GM12878 (cell line): ENCODE measurements at regions not wholly inside any gene's neighbourhood (a gene's known extent, or its start where the extent isn't known, plus 50 kb on each side); places are given as distances from the start of the nearest gene placed in this dataset.

Source experiments
- CHD2 ChIP-seq: IDR thresholded peaks from 2 replicates; pipeline ENCODE4 v1.6.1; 2011; ENCODE audit warnings: low read depth, low read length, improper control_type of control experiment, borderline replicate concordance
- FOXM1 ChIP-seq: IDR thresholded peaks from 2 replicates; pipeline ENCODE4 v1.6.1; 2012; ENCODE audit warnings: low read depth, mild to moderate bottlenecking, inconsistent platforms, low read length, moderate library complexity
- GABPA ChIP-seq: IDR thresholded peaks from 2 replicates; pipeline ENCODE4 v1.6.1; 2014; ENCODE audit warnings: antibody characterized with exemption, low read depth, mild to moderate bottlenecking, inconsistent platforms
- RAD21 ChIP-seq: IDR thresholded peaks from 2 replicates; pipeline ENCODE4 v1.6.1; 2011; ENCODE audit warnings: mild to moderate bottlenecking, low read depth, low read length, moderate library complexity; ENCODE audit not compliant: insufficient read depth

GRCh38 chr4:1547856-1548826 is 136.0 kb downstream of the FAM53A start:
- TF ChIP-seq RAD21 (no peak), CHD2 (no peak), FOXM1 (no peak), GABPA (no peak)
